ENCODE measurements at regions not wholly inside any gene's neighbourhood (a gene's known extent, or its start where the extent isn't known, plus 50 kb on each side); places are given as distances from the start of the nearest gene placed in this dataset.

GRCh38 chr11:59263225-59263894 is 50.6 kb upstream of the MPEG1 start:
- H3K9me3 ChIP-seq (ENCODE audit: control insufficient read depth, low read length): no peaks in the 10 kb centered on the region
- no peak overlapping the region for H3K9ac ChIP-seq
- H3K79me2 ChIP-seq: no peaks in the 10 kb centered on the region
- H3K27me3 ChIP-seq (ENCODE audit: control insufficient read depth, insufficient read depth, low read length): no peaks in the 10 kb centered on the region
- H3K27ac ChIP-seq: no peak overlapping the region
- H2AFZ ChIP-seq: no peak overlapping the region
- no peaks in the 10 kb centered on the region for H3K36me3 ChIP-seq (ENCODE audit: control insufficient read depth, insufficient read depth, low read length)
- H3K4me3 ChIP-seq (ENCODE audit: low read depth, low read length): no peak overlapping the region
- H3K4me1 ChIP-seq: no peaks in the 10 kb centered on the region
- H3K4me2 ChIP-seq (ENCODE audit: low read length): no peak overlapping the region
- TF ChIP-seq CTCF (IDR thresholded peaks at IDR 0.05): no peak
